HepG2 (cell line): ENCODE measurements at regions not wholly inside any gene's neighbourhood (a gene's known extent, or its start where the extent isn't known, plus 50 kb on each side); places are given as distances from the start of the nearest gene placed in this dataset.

Experiments used
- ATAC-seq: fragments of 200-7000 bp; cut with Tn5 transposase; 3 replicates; pipeline ENCODE4 v1.9.1; 2020; ENCODE audit warnings: mild to moderate bottlenecking, moderate library complexity
- BruUV-seq: library from RNA; stranded (reverse); fragments of 400-500 nt; replicated peaks from 2 replicates; lab custom pipeline; 2021; lab: Mats Ljungman, UMichigan
- CTCF ChIA-PET: fragments of 300-600 bp; formaldehyde crosslinking; extraction: SDS; loops from one replicate; lab custom pipeline; 2021; ENCODE audit warnings: low total read pairs, inconsistent platforms, low intra/inter-chr PET ratio; lab: Yijun Ruan, JAX
- POLR2A ChIA-PET: fragments of 350-600 bp; sonication (Branson Sonifier 250); formaldehyde crosslinking; loops from one replicate; lab custom pipeline; 2020; ENCODE audit warnings: antibody characterized with exemption, inconsistent platforms; lab: Yijun Ruan, JAX
- DNase-seq: peaks from one replicate; pipeline ENCODE4 v3.0.0-alpha.2; 2015; ENCODE audit warnings: low spot score
- FAIRE-seq: peaks from 3 replicates; lab custom pipeline; 2011; peaks lifted over from hg19 to GRCh38; lab: Jason Lieb, UNC
- H2AFZ ChIP-seq: one replicate; pipeline ENCODE4 v1.6.1; 2011; ENCODE audit warnings: low read length, inconsistent platforms
- H3K27ac ChIP-seq: fragments of 300-600 bp; 3 replicates; pipeline ENCODE4 v1.8.0; 2011; ENCODE audit warnings: mixed run types, mild to moderate bottlenecking, mixed read lengths, low read length, inconsistent platforms; ENCODE audit not compliant: insufficient read depth; ENCODE audit errors: extremely low read length
- H3K27me3 ChIP-seq, 2 experiments: fragments of 200-600 bp in 1 of 2; 2 replicates in 1 of 2; 3 replicates in 1 of 2; pipeline versions ENCODE4 v1.6.0 to v1.8.0; 2011; ENCODE audit warnings: low read length in 2 of 2, mild to moderate bottlenecking in 2 of 2, moderate library complexity in 2 of 2, inconsistent platforms in 1 of 2; ENCODE audit not compliant: insufficient read depth in 2 of 2, control insufficient read depth in 1 of 2
- H3K36me3 ChIP-seq, 2 experiments: fragments of 200-600 bp in 1 of 2; replicated peaks in 1 of 2; 2 replicates in 1 of 2; 3 replicates in 1 of 2; pipeline versions ENCODE4 v1.5.1 to v1.8.0; 2011; ENCODE audit warnings: low read length in 2 of 2, inconsistent platforms in 1 of 2; ENCODE audit not compliant: insufficient read depth in 2 of 2, control insufficient read depth in 1 of 2
- H3K4me1 ChIP-seq: 2 replicates; pipeline ENCODE4 v1.5.1; 2012; ENCODE audit warnings: low read length, inconsistent platforms; ENCODE audit not compliant: insufficient read depth
- H3K4me2 ChIP-seq: 2 replicates; pipeline ENCODE4 v1.6.0; 2011; ENCODE audit warnings: low read depth, low read length, inconsistent platforms
- H3K4me3 ChIP-seq, 3 experiments: fragments of 200-600 bp in 1 of 3; sonication (generic), shearing (Covaris generic) in 1 of 3; replicated peaks in 1 of 3; 2 replicates each; pipeline ENCODE4 v1.5.1; 2011 to 2016; ENCODE audit warnings: low read length in 3 of 3, inconsistent platforms in 2 of 3, low read depth in 2 of 3, mild to moderate bottlenecking in 2 of 3, control low read depth in 1 of 3, mixed read lengths in 1 of 3; ENCODE audit not compliant: insufficient read depth in 1 of 3
- H3K79me2 ChIP-seq: one replicate; pipeline ENCODE4 v1.6.1; 2011; ENCODE audit warnings: low read length, inconsistent platforms; ENCODE audit not compliant: insufficient read depth
- H3K9ac ChIP-seq: 2 replicates; pipeline ENCODE4 v1.6.0; 2011; ENCODE audit warnings: mild to moderate bottlenecking, low read depth, low read length, inconsistent platforms; ENCODE audit not compliant: insufficient read depth
- H3K9me3 ChIP-seq: 2 replicates; pipeline ENCODE4 v1.5.1; 2012; ENCODE audit warnings: mild to moderate bottlenecking, low read length
- H4K20me1 ChIP-seq: 2 replicates; pipeline ENCODE4 v1.6.0; 2011; ENCODE audit warnings: inconsistent platforms, mild to moderate bottlenecking, low read length, moderate library complexity; ENCODE audit not compliant: insufficient read depth
- BRF2 ChIP-seq: sonication (generic); formaldehyde crosslinking; IDR thresholded peaks from 2 replicates; pipeline ENCODE4 v1.8.1; 2022; ENCODE audit warnings: mild to moderate bottlenecking, missing genetic modification reagents
- CHCHD3 ChIP-seq: sonication (generic); formaldehyde crosslinking; IDR thresholded peaks from 2 replicates; pipeline ENCODE4 v1.8.0; 2022; ENCODE audit warnings: mild to moderate bottlenecking, missing genetic modification reagents, moderate library complexity
- CREB1 ChIP-seq, 2 experiments: fragments of 450-650 bp in 1 of 2; IDR thresholded peaks; 2 replicates each; pipeline ENCODE4 v1.6.1; 2016 to 2017; ENCODE audit warnings: control low read depth in 1 of 2, mild to moderate bottlenecking in 1 of 2, missing compliant biosample characterization in 1 of 2, missing genetic modification characterization in 1 of 2
- ETV5 ChIP-seq: IDR thresholded peaks from 2 replicates; pipeline ENCODE4 v1.6.1; 2018; ENCODE audit warnings: missing biosample characterization, missing genetic modification reagents, inconsistent platforms, borderline replicate concordance
- MATR3 ChIP-seq: sonication (generic); formaldehyde crosslinking; IDR thresholded peaks from 2 replicates; pipeline ENCODE4 v1.4.0; 2020; ENCODE audit warnings: missing genetic modification reagents
- NFKB2 ChIP-seq: sonication (generic); formaldehyde crosslinking; IDR thresholded peaks from 2 replicates; pipeline ENCODE4 v1.4.0; 2020; ENCODE audit warnings: missing genetic modification reagents, borderline replicate concordance
- SAFB2 ChIP-seq: sonication (generic); formaldehyde crosslinking; IDR thresholded peaks from 2 replicates; pipeline ENCODE4 v1.5.1; 2020; ENCODE audit warnings: missing genetic modification reagents, low read depth, mild to moderate bottlenecking, borderline replicate concordance
- THYN1 ChIP-seq: sonication (generic); formaldehyde crosslinking; IDR thresholded peaks from 2 replicates; pipeline ENCODE4 v1.8.1; 2023; ENCODE audit warnings: low read depth, mild to moderate bottlenecking, moderate library complexity, missing genetic modification reagents, borderline replicate concordance
- ZBTB3 ChIP-seq: sonication (generic); formaldehyde crosslinking; IDR thresholded peaks from 2 replicates; pipeline ENCODE4 v1.4.0; 2020; ENCODE audit warnings: low read depth, mild to moderate bottlenecking, moderate library complexity, missing genetic modification reagents, borderline replicate concordance
- ZKSCAN5 ChIP-seq: sonication (generic); formaldehyde crosslinking; IDR thresholded peaks from 2 replicates; pipeline ENCODE4 v1.5.1; 2020; ENCODE audit warnings: mild to moderate bottlenecking, missing genetic modification reagents
- ZNF20 ChIP-seq: sonication (generic); formaldehyde crosslinking; IDR thresholded peaks from 2 replicates; pipeline ENCODE4 v1.4.0; 2020; ENCODE audit warnings: mild to moderate bottlenecking, moderate library complexity, missing genetic modification reagents
- ZNF557 ChIP-seq: sonication (generic); formaldehyde crosslinking; IDR thresholded peaks from 2 replicates; pipeline ENCODE4 v1.4.0; 2020; ENCODE audit warnings: missing genetic modification reagents
- WGBS: methylation state at CpG from one replicate; pipeline ENCODE4 v1.1.6; 2017; ENCODE audit warnings: low lambda C conversion rate; 5-methylcytosine and 5-hydroxymethylcytosine counted together
- in situ Hi-C: cut with HindIII; loops from 2 replicates; pipeline ENCODE4 v1.10.0; 2017; ENCODE audit warnings: low pct_unique_long_range_greater_than_20kb; ENCODE audit not compliant: extremely low pct_ligation_motif_present
- intact Hi-C: fragments of 100-400 bp; cut with micrococcal nuclease; formaldehyde crosslinking; loops from one replicate; pipeline ENCODE4 v1.10.0; 2022; ENCODE audit not compliant: unreplicated experiment
- TF ChIP-seq, protein P1 (sequence below): sonication (generic); formaldehyde crosslinking; IDR thresholded peaks from 2 replicates; pipeline ENCODE4 v1.5.0; 2020; ENCODE audit warnings: mild to moderate bottlenecking, low read depth, missing genetic modification reagents, borderline replicate concordance

- Histone ChIP-seq H3K9me3 (peaks cover 14% of the 10 kb centered on the region; the same call in 1 of the 2 replicates), H3K4me3 (no peak overlapping the region), H3K27me3 (no peaks in the 10 kb centered on the region), H3K9ac (no peak overlapping the region), H3K27ac (no peak overlapping the region), H3K36me3 (no peaks in the 10 kb centered on the region), H2AFZ (no peak overlapping the region), H3K4me2 (no peak overlapping the region), H3K4me1 (no peaks in the 10 kb centered on the region), H4K20me1 (no peaks in the 10 kb centered on the region), H3K79me2 (no peaks in the 10 kb centered on the region)
- ChIA-PET POLR2A (no interaction called here), CTCF (no interaction called here)
- FAIRE-seq (no peak), DNase-seq (no peak), ATAC-seq (no peak)
- no TSS peak for BruUV-seq
- intact Hi-C loops: no loop called here
- TF ChIP-seq SAFB2 (CRISPR knock-in tag): no peak
- TF ChIP-seq ZNF20: no peak
- no peak for TF ChIP-seq THYN1 (CRISPR knock-in tag)
- no peak for TF ChIP-seq ZKSCAN5 (CRISPR knock-in tag)
- in situ Hi-C loops: no loop called here
Observed at GRCh38 chr13:80481588-80481987, 140.7 kb upstream of the SPRY2 start.

- POLR2A ChIA-PET: no interaction called here
- no peak for FAIRE-seq
- Histone ChIP-seq H3K4me1 (no peaks in the 10 kb centered on the region), H3K27me3 (no peaks in the 10 kb centered on the region), H3K9ac (no peak overlapping the region), H3K4me3 (no peak overlapping the region), H3K27ac (no peak overlapping the region), H3K36me3 (no peaks in the 10 kb centered on the region), H3K9me3 (no peaks in the 10 kb centered on the region), H2AFZ (no peak overlapping the region), H4K20me1 (no peaks in the 10 kb centered on the region), H3K4me2 (no peak overlapping the region), H3K79me2 (no peaks in the 10 kb centered on the region)
- no peak for TF ChIP-seq ZNF557 (CRISPR knock-in tag)
- TF ChIP-seq ZBTB3 (CRISPR knock-in tag): no peak
- TF ChIP-seq ETV5: no peak
- TF ChIP-seq, protein P1, sequence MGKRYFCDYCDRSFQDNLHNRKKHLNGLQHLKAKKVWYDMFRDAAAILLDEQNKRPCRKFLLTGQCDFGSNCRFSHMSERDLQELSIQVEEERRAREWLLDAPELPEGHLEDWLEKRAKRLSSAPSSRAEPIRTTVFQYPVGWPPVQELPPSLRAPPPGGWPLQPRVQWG (CRISPR knock-in tag): no peak
- no peak for TF ChIP-seq MATR3 (CRISPR knock-in tag)
- TF ChIP-seq CREB1 (IDR thresholded peaks at IDR 0.05): no peak
- no peak for TF ChIP-seq CREB1 (CRISPR knock-in tag; IDR thresholded peaks at IDR 0.05)
- TF ChIP-seq CHCHD3 (CRISPR knock-in tag): no peak
- no peak for TF ChIP-seq BRF2 (CRISPR knock-in tag)
- TF ChIP-seq NFKB2 (CRISPR knock-in tag): no peak
- in situ Hi-C loops (no loop called here), intact Hi-C loops (no loop called here)
- 14% methylated on average over 5 of the region's 5 CpGs for WGBS
- CTCF ChIA-PET: no interaction called here
- BruUV-seq: no TSS peak
- DNase-seq: no peak
- ATAC-seq: no peak
Observed at GRCh38 chr13:80477661-80478443, 136.9 kb upstream of the SPRY2 start.
